Panc1 (cell line): ENCODE measurements at regions not wholly inside any gene's neighbourhood (a gene's known extent, or its start where the extent isn't known, plus 50 kb on each side); places are given as distances from the start of the nearest gene placed in this dataset.

Experiments
- CTCF ChIP-seq: fragments of 450-650 bp; IDR thresholded peaks from 2 replicates; pipeline ENCODE4 v1.5.1; 2017; ENCODE audit warnings: mild to moderate bottlenecking
- TF ChIP-seq, protein P1 (sequence below), 2 experiments: IDR thresholded peaks; 2 replicates each; pipeline ENCODE4 v1.6.1; 2011 to 2012; ENCODE audit warnings: low read depth in 2 of 2, control low read depth in 1 of 2, low read length in 1 of 2, mild to moderate bottlenecking in 1 of 2, moderate library complexity in 1 of 2; ENCODE audit not compliant: insufficient read depth in 1 of 2

DNA sequence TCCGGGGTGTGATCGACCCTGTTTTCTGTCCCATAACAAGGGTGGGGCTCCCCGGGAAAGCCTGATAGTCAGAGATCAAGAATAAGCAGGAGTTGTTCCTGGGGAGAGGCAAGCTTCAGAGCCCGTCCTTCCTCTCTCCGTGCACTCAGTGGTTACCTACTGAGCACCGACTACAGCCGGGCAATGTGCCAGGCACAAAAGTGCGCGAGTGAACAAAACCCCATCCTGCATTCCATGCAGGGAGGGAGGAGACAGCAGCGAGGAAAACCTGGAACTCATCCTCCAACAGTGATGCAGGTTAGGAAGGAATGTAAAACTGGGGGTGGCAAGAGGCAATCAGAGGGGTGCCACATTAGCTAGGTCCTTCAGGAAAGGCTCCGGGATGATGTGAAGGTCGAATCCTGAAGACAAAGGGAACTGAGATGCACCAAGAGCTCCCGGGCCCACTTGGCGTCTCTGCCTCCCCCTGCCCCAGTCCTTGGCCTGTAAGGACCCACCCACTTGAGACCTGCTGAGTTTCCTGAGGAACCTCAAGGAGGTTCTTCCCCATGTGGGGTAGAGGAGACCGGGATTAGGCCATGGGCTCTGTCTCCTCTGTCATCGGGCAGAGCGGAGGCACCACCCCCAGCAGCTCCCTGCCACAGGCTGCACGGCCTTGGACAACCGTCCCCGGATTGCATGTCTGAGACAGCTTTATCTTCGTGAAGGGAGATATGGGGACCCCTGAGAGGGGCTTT is 198.2 kb downstream of the NDUFA10 start:
- TF ChIP-seq CTCF: no peak
- TF ChIP-seq, protein P1, sequence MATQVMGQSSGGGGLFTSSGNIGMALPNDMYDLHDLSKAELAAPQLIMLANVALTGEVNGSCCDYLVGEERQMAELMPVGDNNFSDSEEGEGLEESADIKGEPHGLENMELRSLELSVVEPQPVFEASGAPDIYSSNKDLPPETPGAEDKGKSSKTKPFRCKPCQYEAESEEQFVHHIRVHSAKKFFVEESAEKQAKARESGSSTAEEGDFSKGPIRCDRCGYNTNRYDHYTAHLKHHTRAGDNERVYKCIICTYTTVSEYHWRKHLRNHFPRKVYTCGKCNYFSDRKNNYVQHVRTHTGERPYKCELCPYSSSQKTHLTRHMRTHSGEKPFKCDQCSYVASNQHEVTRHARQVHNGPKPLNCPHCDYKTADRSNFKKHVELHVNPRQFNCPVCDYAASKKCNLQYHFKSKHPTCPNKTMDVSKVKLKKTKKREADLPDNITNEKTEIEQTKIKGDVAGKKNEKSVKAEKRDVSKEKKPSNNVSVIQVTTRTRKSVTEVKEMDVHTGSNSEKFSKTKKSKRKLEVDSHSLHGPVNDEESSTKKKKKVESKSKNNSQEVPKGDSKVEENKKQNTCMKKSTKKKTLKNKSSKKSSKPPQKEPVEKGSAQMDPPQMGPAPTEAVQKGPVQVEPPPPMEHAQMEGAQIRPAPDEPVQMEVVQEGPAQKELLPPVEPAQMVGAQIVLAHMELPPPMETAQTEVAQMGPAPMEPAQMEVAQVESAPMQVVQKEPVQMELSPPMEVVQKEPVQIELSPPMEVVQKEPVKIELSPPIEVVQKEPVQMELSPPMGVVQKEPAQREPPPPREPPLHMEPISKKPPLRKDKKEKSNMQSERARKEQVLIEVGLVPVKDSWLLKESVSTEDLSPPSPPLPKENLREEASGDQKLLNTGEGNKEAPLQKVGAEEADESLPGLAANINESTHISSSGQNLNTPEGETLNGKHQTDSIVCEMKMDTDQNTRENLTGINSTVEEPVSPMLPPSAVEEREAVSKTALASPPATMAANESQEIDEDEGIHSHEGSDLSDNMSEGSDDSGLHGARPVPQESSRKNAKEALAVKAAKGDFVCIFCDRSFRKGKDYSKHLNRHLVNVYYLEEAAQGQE (IDR thresholded peaks at IDR 0.05; ENCODE audit: insufficient read depth in 1 of 2, low read depth in 2 of 2, low read length in 1 of 2): no peak
